Progenitor cell of endocrine pancreas (in vitro differentiated cells): ENCODE measurements at regions not wholly inside any gene's neighbourhood (a gene's known extent, or its start where the extent isn't known, plus 50 kb on each side); places are given as distances from the start of the nearest gene placed in this dataset.

Experiments
- DNase-seq: peaks from one replicate; pipeline ENCODE4 v3.0.0; 2021; ENCODE audit warnings: low spot score; ENCODE audit not compliant: unreplicated experiment
- H3K27ac Mint-ChIP-seq: 2 replicates; pipeline ENCODE4 v1.8.0; 2021; ENCODE audit warnings: mild to moderate bottlenecking, moderate library complexity, mixed read lengths
- H3K27me3 Mint-ChIP-seq: 2 replicates; pipeline ENCODE4 v1.8.0; 2021; ENCODE audit warnings: mixed read lengths
- H3K36me3 Mint-ChIP-seq: 2 replicates; pipeline ENCODE4 v1.8.0; 2022; ENCODE audit warnings: mixed read lengths; ENCODE audit not compliant: insufficient read depth
- H3K4me1 Mint-ChIP-seq: 2 replicates; pipeline ENCODE4 v1.8.0; 2021; ENCODE audit warnings: low read depth, mixed read lengths
- H3K4me3 Mint-ChIP-seq: 2 replicates; pipeline ENCODE4 v1.8.0; 2021; ENCODE audit warnings: low read depth, mild to moderate bottlenecking, moderate library complexity, mixed read lengths
- H3K9me3 Mint-ChIP-seq: 2 replicates; pipeline ENCODE4 v1.8.0; 2021; ENCODE audit warnings: low read depth, mixed read lengths
- TF ChIP-seq, protein P1 (sequence below): fragments of 200-600 bp; sonication (generic); IDR thresholded peaks from one replicate; pipeline ENCODE4 v1.5.0; 2021; ENCODE audit warnings: antibody characterized with exemption, mild to moderate bottlenecking; ENCODE audit not compliant: unreplicated experiment

DNA sequence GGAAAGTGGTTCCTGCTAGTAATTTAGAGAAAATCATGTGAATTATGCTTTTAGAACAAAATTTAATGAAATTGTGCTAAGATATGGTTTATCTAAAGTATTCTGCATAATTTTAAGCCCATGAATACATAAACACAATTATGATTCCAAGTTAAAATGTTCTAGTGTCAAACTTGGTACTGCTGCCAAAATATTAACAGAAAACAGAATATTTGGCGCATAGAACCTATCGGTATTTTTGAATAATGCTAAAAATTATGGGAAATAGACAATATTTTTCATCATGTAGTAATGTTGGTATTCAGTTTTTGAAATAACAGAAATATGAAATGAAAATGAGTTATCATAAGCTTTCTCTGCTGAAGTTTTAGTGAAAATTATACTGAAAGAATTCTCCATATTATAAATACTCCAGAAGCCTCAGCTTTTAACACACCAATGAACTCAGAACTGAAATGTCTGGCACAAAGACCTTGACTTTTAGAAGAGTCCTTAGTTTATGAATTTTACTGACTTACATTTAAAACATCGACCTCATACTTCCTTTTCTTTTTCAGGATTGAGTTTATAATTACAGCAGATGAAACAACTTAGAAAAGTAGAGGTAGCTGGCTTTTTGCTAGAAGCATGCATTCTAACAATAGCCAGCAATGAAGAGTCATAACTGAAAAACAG is 1192.3 kb upstream of the GJE1 start:
- H3K9me3 Mint-ChIP-seq, result peaks cover 10% of the 10 kb centered on the region
- TF ChIP-seq, protein P1, sequence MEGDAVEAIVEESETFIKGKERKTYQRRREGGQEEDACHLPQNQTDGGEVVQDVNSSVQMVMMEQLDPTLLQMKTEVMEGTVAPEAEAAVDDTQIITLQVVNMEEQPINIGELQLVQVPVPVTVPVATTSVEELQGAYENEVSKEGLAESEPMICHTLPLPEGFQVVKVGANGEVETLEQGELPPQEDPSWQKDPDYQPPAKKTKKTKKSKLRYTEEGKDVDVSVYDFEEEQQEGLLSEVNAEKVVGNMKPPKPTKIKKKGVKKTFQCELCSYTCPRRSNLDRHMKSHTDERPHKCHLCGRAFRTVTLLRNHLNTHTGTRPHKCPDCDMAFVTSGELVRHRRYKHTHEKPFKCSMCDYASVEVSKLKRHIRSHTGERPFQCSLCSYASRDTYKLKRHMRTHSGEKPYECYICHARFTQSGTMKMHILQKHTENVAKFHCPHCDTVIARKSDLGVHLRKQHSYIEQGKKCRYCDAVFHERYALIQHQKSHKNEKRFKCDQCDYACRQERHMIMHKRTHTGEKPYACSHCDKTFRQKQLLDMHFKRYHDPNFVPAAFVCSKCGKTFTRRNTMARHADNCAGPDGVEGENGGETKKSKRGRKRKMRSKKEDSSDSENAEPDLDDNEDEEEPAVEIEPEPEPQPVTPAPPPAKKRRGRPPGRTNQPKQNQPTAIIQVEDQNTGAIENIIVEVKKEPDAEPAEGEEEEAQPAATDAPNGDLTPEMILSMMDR, result no peak
- H3K4me3 Mint-ChIP-seq, result no peak overlapping the region
- H3K36me3 Mint-ChIP-seq, result peaks cover 3% of the 10 kb centered on the region
- DNase-seq, result no peak
- no peaks in the 10 kb centered on the region for H3K4me1 Mint-ChIP-seq
- H3K27ac Mint-ChIP-seq, result no peak overlapping the region
- no peaks in the 10 kb centered on the region for H3K27me3 Mint-ChIP-seq

DNA sequence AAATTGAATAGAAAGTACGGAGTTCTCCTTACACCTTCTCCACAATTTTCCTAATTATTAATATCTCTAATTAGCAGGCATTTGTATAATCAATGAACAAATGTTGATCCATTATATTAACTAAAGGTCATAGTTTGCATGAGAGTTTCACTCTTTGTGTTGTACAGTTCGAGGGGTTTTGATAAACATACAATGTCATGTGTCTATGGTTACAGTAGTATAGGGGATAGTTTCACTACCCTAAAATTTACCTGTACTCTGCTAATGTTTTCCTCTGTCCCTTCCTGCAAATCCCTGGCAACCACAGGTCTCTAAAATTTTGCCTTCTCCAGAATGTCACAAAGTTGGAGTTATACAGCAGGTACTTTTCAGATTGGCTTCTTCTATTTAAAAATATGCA is 1199.8 kb upstream of the GJE1 start:
- no peak for DNase-seq
- TF ChIP-seq, protein P1, result no peak
- Mint-ChIP-seq H3K9me3 (peaks cover 8% of the 10 kb centered on the region), H3K36me3 (no peaks in the 10 kb centered on the region), H3K4me3 (no peak overlapping the region), H3K27ac (no peak overlapping the region), H3K4me1 (no peaks in the 10 kb centered on the region), H3K27me3 (no peaks in the 10 kb centered on the region)

DNA sequence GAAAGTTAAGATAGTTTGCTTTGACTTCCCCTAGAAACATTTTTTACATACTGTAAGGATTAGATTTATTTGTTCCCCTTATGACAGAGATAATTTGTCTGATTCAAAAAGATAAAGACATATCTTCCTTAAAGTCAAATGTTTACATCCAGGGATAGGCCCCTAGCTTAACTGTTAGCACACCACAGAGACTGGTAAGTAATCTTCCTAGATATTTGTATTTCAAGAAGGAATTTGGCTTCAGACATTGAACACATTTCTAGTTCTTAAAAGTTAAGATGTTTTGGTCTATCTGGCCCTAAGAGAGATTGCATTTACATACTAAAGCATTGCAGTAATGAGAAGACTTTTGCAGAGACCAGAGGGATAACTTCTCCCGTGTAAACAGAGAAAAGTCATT is 1201.1 kb upstream of the GJE1 start:
- H3K9me3 Mint-ChIP-seq, result peaks cover 12% of the 10 kb centered on the region
- no peaks in the 10 kb centered on the region for H3K4me1 Mint-ChIP-seq
- no peak overlapping the region for H3K27ac Mint-ChIP-seq
- no peak overlapping the region for H3K4me3 Mint-ChIP-seq
- TF ChIP-seq, protein P1, result no peak
- no peaks in the 10 kb centered on the region for H3K27me3 Mint-ChIP-seq
- H3K36me3 Mint-ChIP-seq, result no peaks in the 10 kb centered on the region
- DNase-seq, result no peak

DNA sequence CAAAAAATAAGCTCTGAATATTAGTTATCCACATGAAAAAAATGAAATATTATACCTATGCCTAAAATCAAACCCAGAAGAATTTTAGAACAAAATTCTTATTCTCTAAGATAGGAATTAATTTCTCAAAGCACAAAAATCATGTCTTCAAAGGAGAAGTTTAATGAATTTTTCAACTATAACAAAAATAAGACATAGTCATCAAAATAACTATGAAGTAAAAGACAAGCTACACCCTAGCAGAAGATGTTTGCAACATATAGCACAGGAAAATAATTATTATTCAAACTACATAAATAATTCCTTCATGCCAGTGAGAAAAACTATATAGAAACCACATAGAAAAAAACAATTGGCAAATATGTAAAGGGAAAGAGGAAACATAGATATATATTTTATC is 1203.6 kb upstream of the GJE1 start:
- no peak overlapping the region for H3K4me3 Mint-ChIP-seq
- TF ChIP-seq, protein P1, result no peak
- H3K36me3 Mint-ChIP-seq, result no peaks in the 10 kb centered on the region
- no peaks in the 10 kb centered on the region for H3K27me3 Mint-ChIP-seq
- H3K4me1 Mint-ChIP-seq, result no peaks in the 10 kb centered on the region
- peaks cover 12% of the 10 kb centered on the region for H3K9me3 Mint-ChIP-seq
- no peak overlapping the region for H3K27ac Mint-ChIP-seq
- no peak for DNase-seq

DNA sequence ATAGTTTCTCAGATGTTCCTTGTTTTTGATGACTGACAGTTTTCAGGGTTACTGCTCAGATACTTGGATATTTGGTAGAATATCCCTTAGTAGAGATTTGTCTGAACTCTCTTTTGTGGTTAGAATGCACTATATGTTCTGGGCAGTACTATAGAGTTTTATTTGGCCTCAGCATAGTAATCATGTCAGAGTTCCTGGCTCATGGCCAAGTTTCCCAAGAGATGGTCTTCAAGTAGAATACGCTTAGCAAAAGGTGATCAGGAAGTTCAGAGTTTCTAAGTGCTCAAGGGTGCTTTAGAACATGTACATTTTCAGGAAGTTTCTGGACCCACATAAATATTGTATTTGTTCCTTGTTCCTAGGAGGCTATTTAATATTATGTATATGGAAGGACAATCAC is 1209.7 kb upstream of the GJE1 start:
- H3K4me1 Mint-ChIP-seq, result peaks cover 15% of the 10 kb centered on the region
- H3K27me3 Mint-ChIP-seq, result no peaks in the 10 kb centered on the region
- H3K4me3 Mint-ChIP-seq, result no peak overlapping the region
- peaks cover 8% of the 10 kb centered on the region for H3K9me3 Mint-ChIP-seq
- DNase-seq, result no peak
- H3K36me3 Mint-ChIP-seq, result no peaks in the 10 kb centered on the region
- H3K27ac Mint-ChIP-seq, result no peak overlapping the region
- TF ChIP-seq, protein P1, result no peak
